Neural progenitor cell (in vitro differentiated cells): ENCODE measurements at regions not wholly inside any gene's neighbourhood (a gene's known extent, or its start where the extent isn't known, plus 50 kb on each side); places are given as distances from the start of the nearest gene placed in this dataset.

Experiments
- EZH2 ChIP-seq: fragments of 200-600 bp; sonication (generic); IDR thresholded peaks from 2 replicates; pipeline ENCODE4 v1.6.1; 2017; ENCODE audit warnings: antibody characterized with exemption, mild to moderate bottlenecking, moderate library complexity
- TF ChIP-seq, protein P1 (sequence below): fragments of 200-600 bp; sonication (generic); IDR thresholded peaks from 2 replicates; pipeline ENCODE4 v1.5.1; 2017; ENCODE audit warnings: antibody characterized with exemption, mild to moderate bottlenecking

DNA sequence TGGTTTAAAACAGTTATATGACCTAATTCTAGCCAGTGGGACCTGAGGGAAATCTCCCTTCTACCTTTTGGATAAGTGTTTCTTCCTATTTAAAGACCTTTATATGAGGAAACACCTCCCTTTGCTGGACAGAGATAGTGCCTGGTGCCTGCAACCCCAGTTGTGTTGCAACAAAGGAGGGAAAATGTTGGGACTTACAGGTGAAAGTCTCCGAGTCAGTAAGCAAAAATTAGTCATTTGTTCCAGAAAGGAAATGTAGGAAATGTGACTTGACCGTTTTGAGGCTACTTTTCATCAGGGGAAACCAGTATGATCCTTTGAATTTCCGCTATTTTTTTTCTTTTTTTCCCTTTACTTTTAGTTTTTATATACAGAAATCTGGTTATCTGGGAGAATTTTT, 165.5 kb downstream of the DKK1 start:
- TF ChIP-seq, protein P1, sequence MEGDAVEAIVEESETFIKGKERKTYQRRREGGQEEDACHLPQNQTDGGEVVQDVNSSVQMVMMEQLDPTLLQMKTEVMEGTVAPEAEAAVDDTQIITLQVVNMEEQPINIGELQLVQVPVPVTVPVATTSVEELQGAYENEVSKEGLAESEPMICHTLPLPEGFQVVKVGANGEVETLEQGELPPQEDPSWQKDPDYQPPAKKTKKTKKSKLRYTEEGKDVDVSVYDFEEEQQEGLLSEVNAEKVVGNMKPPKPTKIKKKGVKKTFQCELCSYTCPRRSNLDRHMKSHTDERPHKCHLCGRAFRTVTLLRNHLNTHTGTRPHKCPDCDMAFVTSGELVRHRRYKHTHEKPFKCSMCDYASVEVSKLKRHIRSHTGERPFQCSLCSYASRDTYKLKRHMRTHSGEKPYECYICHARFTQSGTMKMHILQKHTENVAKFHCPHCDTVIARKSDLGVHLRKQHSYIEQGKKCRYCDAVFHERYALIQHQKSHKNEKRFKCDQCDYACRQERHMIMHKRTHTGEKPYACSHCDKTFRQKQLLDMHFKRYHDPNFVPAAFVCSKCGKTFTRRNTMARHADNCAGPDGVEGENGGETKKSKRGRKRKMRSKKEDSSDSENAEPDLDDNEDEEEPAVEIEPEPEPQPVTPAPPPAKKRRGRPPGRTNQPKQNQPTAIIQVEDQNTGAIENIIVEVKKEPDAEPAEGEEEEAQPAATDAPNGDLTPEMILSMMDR: no peak
- no peak for TF ChIP-seq EZH2
